Hepatocyte (in vitro differentiated cells): ENCODE measurements at regions not wholly inside any gene's neighbourhood (a gene's known extent, or its start where the extent isn't known, plus 50 kb on each side); places are given as distances from the start of the nearest gene placed in this dataset.

ENCODE experiments used
- DNase-seq: peaks from one replicate; pipeline ENCODE4 v3.0.0-alpha.2; 2016; ENCODE audit warnings: low spot score
- H2AFZ ChIP-seq: fragments of 200-600 bp; sonication (generic); 2 replicates; pipeline ENCODE4 v1.6.0; 2016; ENCODE audit warnings: antibody characterized with exemption, mild to moderate bottlenecking
- H3K27ac ChIP-seq: fragments of 200-600 bp; sonication (generic); 2 replicates; pipeline ENCODE4 v1.5.1; 2016; ENCODE audit warnings: mild to moderate bottlenecking
- H3K27me3 ChIP-seq: fragments of 200-600 bp; sonication (generic); 2 replicates; pipeline ENCODE4 v1.6.1; 2016
- H3K36me3 ChIP-seq: fragments of 200-600 bp; sonication (generic); replicated peaks from 2 replicates; pipeline ENCODE4 v1.5.1; 2016; ENCODE audit warnings: low read depth; ENCODE audit not compliant: insufficient read depth
- H3K4me1 ChIP-seq: fragments of 200-600 bp; sonication (generic); 2 replicates; pipeline ENCODE4 v1.5.1; 2016; ENCODE audit warnings: mild to moderate bottlenecking, moderate library complexity; ENCODE audit not compliant: insufficient read depth
- H3K4me2 ChIP-seq: fragments of 200-600 bp; sonication (generic); 2 replicates; pipeline ENCODE4 v1.6.0; 2016
- H3K4me3 ChIP-seq: fragments of 200-600 bp; sonication (generic); 2 replicates; pipeline ENCODE4 v1.5.1; 2016; ENCODE audit warnings: mild to moderate bottlenecking
- H3K79me2 ChIP-seq: fragments of 200-600 bp; sonication (generic); 2 replicates; pipeline ENCODE4 v1.6.0; 2017; ENCODE audit warnings: mild to moderate bottlenecking
- H3K9me2 ChIP-seq: fragments of 200-600 bp; sonication (generic); replicated peaks from 2 replicates; pipeline ENCODE4 v1.6.0; 2017; ENCODE audit warnings: mild to moderate bottlenecking; ENCODE audit not compliant: insufficient read depth
- H3K9me3 ChIP-seq: fragments of 200-600 bp; sonication (generic); 2 replicates; pipeline ENCODE4 v1.5.1; 2016; ENCODE audit warnings: low read depth, mild to moderate bottlenecking
- H4K20me1 ChIP-seq: fragments of 200-600 bp; sonication (generic); 2 replicates; pipeline ENCODE4 v1.6.0; 2016; ENCODE audit warnings: mild to moderate bottlenecking; ENCODE audit not compliant: insufficient read depth, poor library complexity, severe bottlenecking
- CTCF ChIP-seq: fragments of 200-600 bp; sonication (generic); IDR thresholded peaks from 2 replicates; pipeline ENCODE4 v1.5.1; 2016; ENCODE audit warnings: antibody characterized with exemption, mild to moderate bottlenecking; ENCODE audit not compliant: poor library complexity
- EZH2 ChIP-seq: fragments of 200-600 bp; sonication (generic); IDR thresholded peaks from 2 replicates; pipeline ENCODE4 v1.6.1; 2016; ENCODE audit warnings: antibody characterized with exemption, mild to moderate bottlenecking, borderline replicate concordance
- EZH2phosphoT487 ChIP-seq: fragments of 200-600 bp; sonication (generic); IDR thresholded peaks from one replicate; pipeline ENCODE4 v1.6.1; 2018; ENCODE audit warnings: antibody characterized with exemption, mild to moderate bottlenecking, low read depth, moderate library complexity; ENCODE audit not compliant: unreplicated experiment, severe bottlenecking
- WGBS: methylation state at CpG from one replicate; pipeline ENCODE4 v1.1.6; 2016; ENCODE audit warnings: low lambda C conversion rate; ENCODE audit errors: missing lambda C conversion rate; 5-methylcytosine and 5-hydroxymethylcytosine counted together

DNA sequence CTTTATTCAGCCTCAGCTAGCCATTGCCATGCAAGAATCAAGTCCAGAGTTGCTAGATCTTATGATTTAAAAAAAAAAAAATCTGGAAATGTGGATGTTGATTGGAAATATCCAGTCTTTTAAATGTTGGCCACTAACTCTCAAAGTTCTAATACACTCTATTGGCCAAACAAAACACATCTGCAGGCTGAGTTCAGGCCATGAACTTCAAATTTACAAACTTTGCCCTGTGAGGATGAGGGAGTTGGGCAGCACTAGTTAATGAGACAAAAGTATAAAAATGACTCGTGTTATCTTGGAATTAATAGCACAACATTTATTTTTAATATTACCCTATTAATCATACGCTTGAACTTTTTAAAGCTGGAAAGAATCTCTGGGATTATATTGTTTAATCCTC is 432.3 kb downstream of the PLPP3 start:
- H3K79me2 ChIP-seq = no peaks in the 10 kb centered on the region
- H3K4me1 ChIP-seq = peaks cover 6% of the 10 kb centered on the region
- no peaks in the 10 kb centered on the region for H3K36me3 ChIP-seq
- H4K20me1 ChIP-seq = no peaks in the 10 kb centered on the region
- WGBS = 59% methylated on average over 2 of the region's 2 CpGs
- no peak for TF ChIP-seq CTCF
- H3K9me3 ChIP-seq = no peaks in the 10 kb centered on the region
- no peaks in the 10 kb centered on the region for H3K27me3 ChIP-seq
- H3K4me2 ChIP-seq = no peak overlapping the region
- no peak for DNase-seq
- H3K4me3 ChIP-seq = no peak overlapping the region
- H3K9me2 ChIP-seq = no peaks in the 10 kb centered on the region
- H2AFZ ChIP-seq = no peak overlapping the region
- no peak overlapping the region for H3K27ac ChIP-seq

GRCh38 chr1:56146449-56146848 is 432.9 kb downstream of the PLPP3 start:
- Histone ChIP-seq H3K9me2 (no peaks in the 10 kb centered on the region), H3K4me1 (peaks cover 7% of the 10 kb centered on the region), H3K4me2 (no peak overlapping the region), H3K27me3 (no peaks in the 10 kb centered on the region), H3K27ac (no peak overlapping the region), H3K9me3 (no peaks in the 10 kb centered on the region), H2AFZ (no peak overlapping the region), H3K4me3 (no peak overlapping the region), H3K36me3 (no peaks in the 10 kb centered on the region), H4K20me1 (no peaks in the 10 kb centered on the region), H3K79me2 (no peaks in the 10 kb centered on the region)
- WGBS = 40% methylated on average over 2 of the region's 2 CpGs
- TF ChIP-seq CTCF (no peak), EZH2 (no peak), EZH2phosphoT487 (no peak)
- DNase-seq = peak; percentile 16

DNA sequence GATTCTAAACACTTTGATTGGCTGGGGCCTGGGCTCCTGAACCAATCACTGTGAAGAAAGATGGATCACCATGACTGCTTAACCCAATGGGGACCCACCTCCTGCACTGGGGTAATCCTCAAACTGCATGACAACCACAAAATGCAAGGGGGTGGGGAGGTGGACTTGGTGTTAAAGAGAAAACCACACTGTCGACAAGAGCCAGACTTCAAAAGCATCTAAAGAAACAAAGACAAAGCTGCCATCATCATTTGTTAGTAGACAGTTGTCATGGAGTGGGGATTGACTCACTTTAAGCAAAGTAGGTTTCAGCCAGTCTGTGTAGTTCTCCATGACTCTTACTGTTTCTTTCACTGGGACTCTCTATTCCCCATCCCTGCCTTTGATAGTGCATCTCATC is 433.8 kb downstream of the PLPP3 start:
- H2AFZ ChIP-seq = no peak overlapping the region
- no peaks in the 10 kb centered on the region for H3K9me3 ChIP-seq
- peaks cover 4% of the 10 kb centered on the region for H3K4me1 ChIP-seq
- no peaks in the 10 kb centered on the region for H3K27me3 ChIP-seq
- no peaks in the 10 kb centered on the region for H3K36me3 ChIP-seq
- no peak overlapping the region for H3K4me3 ChIP-seq
- no peaks in the 10 kb centered on the region for H4K20me1 ChIP-seq
- DNase-seq = no peak
- no peak for TF ChIP-seq EZH2
- no peak for TF ChIP-seq CTCF
- TF ChIP-seq EZH2phosphoT487 = no peak
- no peak overlapping the region for H3K27ac ChIP-seq
- no peaks in the 10 kb centered on the region for H3K9me2 ChIP-seq
- 84% methylated on average over 1 of the region's 1 CpG for WGBS
- H3K4me2 ChIP-seq = no peak overlapping the region
- no peaks in the 10 kb centered on the region for H3K79me2 ChIP-seq

GRCh38 chr1:56142301-56142700 is 437.1 kb downstream of the PLPP3 start:
- Histone ChIP-seq H3K9me3 (no peaks in the 10 kb centered on the region), H3K36me3 (no peaks in the 10 kb centered on the region), H3K79me2 (no peaks in the 10 kb centered on the region), H3K4me1 (peaks cover 4% of the 10 kb centered on the region), H3K27ac (peak overlapping the region; percentile 80), H3K9me2 (no peaks in the 10 kb centered on the region), H2AFZ (no peak overlapping the region), H3K4me3 (no peak overlapping the region), H3K4me2 (no peak overlapping the region), H3K27me3 (no peaks in the 10 kb centered on the region), H4K20me1 (no peaks in the 10 kb centered on the region)
- TF ChIP-seq CTCF (no peak), EZH2 (no peak), EZH2phosphoT487 (no peak)
- DNase-seq = peak; percentile 55
- 74% methylated on average over 1 of the region's 1 CpG for WGBS
